DOHH2 (cell line): ENCODE measurements at regions not wholly inside any gene's neighbourhood (a gene's known extent, or its start where the extent isn't known, plus 50 kb on each side); places are given as distances from the start of the nearest gene placed in this dataset.

Source experiments
- H3F3A ChIP-seq: fragments of 200-600 bp; sonication (generic), shearing (Covaris generic); 2 replicates; pipeline ENCODE4 v1.6.0; 2016; ENCODE audit warnings: antibody characterized with exemption, mild to moderate bottlenecking; ENCODE audit not compliant: control insufficient read depth, insufficient read depth
- H3K27ac ChIP-seq: fragments of 200-600 bp; sonication (generic); 2 replicates; pipeline ENCODE4 v1.5.1; 2014; ENCODE audit warnings: low read depth, mild to moderate bottlenecking, low read length, moderate library complexity
- H3K27me3 ChIP-seq: fragments of 200-600 bp; sonication (generic); 2 replicates; pipeline ENCODE4 v1.6.1; 2014; ENCODE audit warnings: mild to moderate bottlenecking, low read length, mixed read lengths; ENCODE audit not compliant: control insufficient read depth
- H3K36me3 ChIP-seq: fragments of 200-600 bp; sonication (generic); 2 replicates; pipeline ENCODE4 v1.6.1; 2014; ENCODE audit warnings: mild to moderate bottlenecking, low read length, moderate library complexity, mixed read lengths; ENCODE audit not compliant: control insufficient read depth
- H3K4me1 ChIP-seq: fragments of 200-600 bp; sonication (generic); 2 replicates; pipeline ENCODE4 v1.6.1; 2014; ENCODE audit warnings: mild to moderate bottlenecking, low read length, mixed read lengths; ENCODE audit not compliant: control insufficient read depth
- H3K4me2 ChIP-seq: fragments of 200-600 bp; sonication (generic); 2 replicates; pipeline ENCODE4 v1.6.0; 2014; ENCODE audit warnings: mild to moderate bottlenecking, low read length, moderate library complexity
- H3K4me3 ChIP-seq: fragments of 200-600 bp; sonication (generic); 2 replicates; pipeline ENCODE4 v1.5.1; 2014; ENCODE audit warnings: mild to moderate bottlenecking, low read length, mixed read lengths
- H3K79me2 ChIP-seq: fragments of 200-600 bp; sonication (generic); 2 replicates; pipeline ENCODE4 v1.6.1; 2014; ENCODE audit warnings: mild to moderate bottlenecking, low read length, mixed read lengths; ENCODE audit not compliant: control insufficient read depth
- H3K9me2 ChIP-seq: fragments of 200-600 bp; sonication (generic); replicated peaks from 2 replicates; pipeline ENCODE4 v1.6.1; 2014; ENCODE audit warnings: mild to moderate bottlenecking, low read length, mixed read lengths; ENCODE audit not compliant: control insufficient read depth
- H3K9me3 ChIP-seq: fragments of 200-600 bp; sonication (generic); 2 replicates; pipeline ENCODE4 v1.6.1; 2014; ENCODE audit warnings: antibody characterized with exemption, low read length, mixed read lengths; ENCODE audit not compliant: control insufficient read depth, insufficient read depth
- H4K20me1 ChIP-seq: fragments of 200-600 bp; sonication (generic); 2 replicates; pipeline ENCODE4 v1.6.0; 2014; ENCODE audit warnings: low read depth, mild to moderate bottlenecking, antibody characterized with exemption, low read length, moderate library complexity; ENCODE audit not compliant: control insufficient read depth, insufficient read depth
- EZH2phosphoT487 ChIP-seq: fragments of 200-600 bp; sonication (generic); IDR thresholded peaks from 2 replicates; pipeline ENCODE4 v1.6.1; 2017; ENCODE audit warnings: borderline replicate concordance, mild to moderate bottlenecking, antibody characterized with exemption, low read length, moderate library complexity, mixed read lengths
- TF ChIP-seq, protein P1 (sequence below): fragments of 200-600 bp; sonication (generic); IDR thresholded peaks from one replicate; pipeline ENCODE4 v1.5.1; 2014; ENCODE audit warnings: antibody characterized with exemption, mild to moderate bottlenecking, low read depth, low read length; ENCODE audit not compliant: poor library complexity, severe bottlenecking

DNA sequence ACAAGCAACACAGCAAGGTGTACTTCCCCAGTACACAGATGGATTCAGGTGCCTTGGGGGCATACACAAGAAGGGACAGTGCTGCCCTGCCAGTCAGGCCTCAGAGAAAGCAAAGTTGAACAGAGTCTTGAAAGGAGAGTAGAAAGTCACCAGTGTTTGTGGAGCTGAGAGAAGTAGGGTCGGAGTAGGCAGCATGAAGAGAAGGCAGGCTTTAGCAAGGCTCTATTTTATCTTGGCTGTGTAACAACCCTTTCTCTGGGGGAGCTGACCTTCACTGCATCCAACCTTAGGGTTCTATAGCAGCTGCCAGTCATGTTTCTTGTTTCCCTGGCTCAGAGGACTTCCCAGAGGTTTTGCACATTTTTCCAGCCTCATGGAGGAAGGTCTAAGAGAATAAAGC lies 77.4 kb upstream of the BLID start:
- Histone ChIP-seq H3K9me2 (no peaks in the 10 kb centered on the region), H3K27ac (no peak overlapping the region), H3F3A (no peaks in the 10 kb centered on the region), H3K79me2 (no peaks in the 10 kb centered on the region), H3K4me1 (no peaks in the 10 kb centered on the region), H3K4me2 (no peak overlapping the region), H3K36me3 (no peaks in the 10 kb centered on the region), H3K4me3 (no peak overlapping the region), H3K27me3 (peaks cover 10% of the 10 kb centered on the region; the same call in 1 of the 2 replicates), H3K9me3 (no peaks in the 10 kb centered on the region), H4K20me1 (no peaks in the 10 kb centered on the region)
- TF ChIP-seq, protein P1, sequence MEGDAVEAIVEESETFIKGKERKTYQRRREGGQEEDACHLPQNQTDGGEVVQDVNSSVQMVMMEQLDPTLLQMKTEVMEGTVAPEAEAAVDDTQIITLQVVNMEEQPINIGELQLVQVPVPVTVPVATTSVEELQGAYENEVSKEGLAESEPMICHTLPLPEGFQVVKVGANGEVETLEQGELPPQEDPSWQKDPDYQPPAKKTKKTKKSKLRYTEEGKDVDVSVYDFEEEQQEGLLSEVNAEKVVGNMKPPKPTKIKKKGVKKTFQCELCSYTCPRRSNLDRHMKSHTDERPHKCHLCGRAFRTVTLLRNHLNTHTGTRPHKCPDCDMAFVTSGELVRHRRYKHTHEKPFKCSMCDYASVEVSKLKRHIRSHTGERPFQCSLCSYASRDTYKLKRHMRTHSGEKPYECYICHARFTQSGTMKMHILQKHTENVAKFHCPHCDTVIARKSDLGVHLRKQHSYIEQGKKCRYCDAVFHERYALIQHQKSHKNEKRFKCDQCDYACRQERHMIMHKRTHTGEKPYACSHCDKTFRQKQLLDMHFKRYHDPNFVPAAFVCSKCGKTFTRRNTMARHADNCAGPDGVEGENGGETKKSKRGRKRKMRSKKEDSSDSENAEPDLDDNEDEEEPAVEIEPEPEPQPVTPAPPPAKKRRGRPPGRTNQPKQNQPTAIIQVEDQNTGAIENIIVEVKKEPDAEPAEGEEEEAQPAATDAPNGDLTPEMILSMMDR, result no peak
- no peak for TF ChIP-seq EZH2phosphoT487

DNA sequence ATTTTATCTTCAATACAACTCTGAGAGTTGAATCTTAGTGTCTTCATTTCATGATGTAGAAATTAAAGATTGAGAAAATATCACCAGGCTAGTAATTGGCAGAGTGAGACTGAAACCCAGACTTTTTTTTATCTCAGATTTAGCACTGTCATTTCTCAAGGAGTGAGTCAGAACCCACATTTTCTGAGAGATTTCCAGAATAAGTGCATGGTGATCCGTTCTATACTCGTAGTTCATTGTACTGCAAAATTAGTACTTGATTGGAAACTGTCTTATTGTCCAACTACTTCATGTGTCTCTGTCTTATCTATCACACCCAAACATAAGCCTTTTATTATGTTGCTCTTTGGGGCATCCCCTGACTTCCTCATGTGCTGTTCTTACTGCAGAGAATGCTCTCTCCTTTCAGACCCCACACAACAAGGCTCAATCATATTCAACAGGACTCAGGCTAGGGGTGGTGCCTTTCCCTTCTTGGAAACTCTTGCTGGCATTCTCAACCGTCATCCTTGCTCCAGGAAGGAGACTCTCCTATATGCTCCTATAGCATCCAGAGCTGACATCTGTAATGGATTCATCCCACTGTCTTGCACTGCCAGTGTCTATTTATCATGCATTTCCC lies 76.7 kb upstream of the BLID start:
- H3F3A ChIP-seq, result no peaks in the 10 kb centered on the region
- no peak overlapping the region for H3K4me3 ChIP-seq
- H3K4me2 ChIP-seq, result no peak overlapping the region
- H3K36me3 ChIP-seq, result no peaks in the 10 kb centered on the region
- no peak overlapping the region for H3K27ac ChIP-seq
- no peaks in the 10 kb centered on the region for H3K4me1 ChIP-seq
- TF ChIP-seq, protein P1, result no peak
- no peak for TF ChIP-seq EZH2phosphoT487
- no peaks in the 10 kb centered on the region for H3K9me2 ChIP-seq
- H3K79me2 ChIP-seq, result no peaks in the 10 kb centered on the region
- H4K20me1 ChIP-seq, result no peaks in the 10 kb centered on the region
- H3K9me3 ChIP-seq, result no peaks in the 10 kb centered on the region
- peaks cover 10% of the 10 kb centered on the region; the same call in 1 of the 2 replicates for H3K27me3 ChIP-seq

DNA sequence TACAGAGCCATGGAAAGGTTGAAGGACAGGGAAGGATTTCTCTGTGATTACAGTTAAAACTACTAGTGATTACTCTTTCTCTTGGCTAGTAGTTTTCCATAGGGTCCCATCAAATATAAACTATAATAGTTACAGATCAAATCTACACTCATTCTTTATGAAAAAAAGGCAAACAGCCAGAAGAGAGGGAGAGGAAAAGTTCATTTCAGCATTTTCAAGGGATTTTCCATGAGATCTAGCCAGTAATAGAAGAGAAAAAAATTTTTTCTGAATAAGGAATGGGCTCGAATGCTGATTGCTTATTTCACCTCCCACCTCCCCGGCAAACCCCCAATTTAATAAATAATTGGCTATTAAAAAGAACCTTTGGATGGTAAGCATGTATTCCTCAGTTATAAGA lies 74.8 kb upstream of the BLID start:
- Histone ChIP-seq H3K9me2 (no peaks in the 10 kb centered on the region), H3F3A (no peaks in the 10 kb centered on the region), H4K20me1 (no peaks in the 10 kb centered on the region), H3K4me2 (no peak overlapping the region), H3K27me3 (peaks cover 7% of the 10 kb centered on the region; the same call in 1 of the 2 replicates), H3K79me2 (no peaks in the 10 kb centered on the region), H3K4me1 (no peaks in the 10 kb centered on the region), H3K36me3 (no peaks in the 10 kb centered on the region), H3K4me3 (no peak overlapping the region), H3K9me3 (no peaks in the 10 kb centered on the region), H3K27ac (no peak overlapping the region)
- TF ChIP-seq, protein P1, result no peak
- TF ChIP-seq EZH2phosphoT487, result no peak
